ENCODE measurements at regions not wholly inside any gene's neighbourhood (a gene's known extent, or its start where the extent isn't known, plus 50 kb on each side); places are given as distances from the start of the nearest gene placed in this dataset.

- DNase-seq (ENCODE audit: extremely low read depth, low read depth), result no peak
Measured at GRCh38 chr10:46227571-46227935, 59.2 kb upstream of the ANTXRL start.

GRCh38 chr10:46227936-46228562 is 58.7 kb upstream of the ANTXRL start:
- no peak for DNase-seq (ENCODE audit: extremely low read depth, low read depth)

GRCh38 chr10:46228563-46229071 is 58.2 kb upstream of the ANTXRL start:
- peak; percentile 61 for DNase-seq (ENCODE audit: extremely low read depth, low read depth)

GRCh38 chr10:46229144-46229563 is 57.6 kb upstream of the ANTXRL start:
- no peak for DNase-seq (ENCODE audit: extremely low read depth, low read depth)

GRCh38 chr10:46230615-46231014 is 56.2 kb upstream of the ANTXRL start:
- no peak for DNase-seq (ENCODE audit: extremely low read depth, low read depth)

GRCh38 chr10:46231087-46231486 is 55.7 kb upstream of the ANTXRL start:
- DNase-seq (ENCODE audit: extremely low read depth, low read depth), result no peak

GRCh38 chr10:46232084-46232483 is 54.7 kb upstream of the ANTXRL start:
- no peak for DNase-seq (ENCODE audit: extremely low read depth, low read depth)

- no peak for DNase-seq (ENCODE audit: extremely low read depth, low read depth)
Measured at GRCh38 chr10:46232666-46233065, 54.1 kb upstream of the ANTXRL start.

- no peak for DNase-seq (ENCODE audit: extremely low read depth, low read depth)
Measured at GRCh38 chr10:46233181-46233580, 53.6 kb upstream of the ANTXRL start.

- DNase-seq (ENCODE audit: extremely low read depth, low read depth), result no peak
Measured at GRCh38 chr10:46234026-46234425, 52.8 kb upstream of the ANTXRL start.

- DNase-seq (ENCODE audit: extremely low read depth, low read depth), result no peak
Measured at GRCh38 chr10:46234431-46235060, 52.3 kb upstream of the ANTXRL start.

- DNase-seq (ENCODE audit: extremely low read depth, low read depth), result no peak
Measured at GRCh38 chr10:46235705-46236545, 50.9 kb upstream of the ANTXRL start.

GRCh38 chr10:46236546-46236887 is 50.3 kb upstream of the ANTXRL start:
- DNase-seq (ENCODE audit: extremely low read depth, low read depth), result no peak

- DNase-seq (ENCODE audit: extremely low read depth, low read depth), result no peak
Measured at GRCh38 chr10:46236941-46237681, 49.7 kb upstream of the ANTXRL start.

Data from NCI-H460 (cell line).